ENCODE measurements at regions not wholly inside any gene's neighbourhood (a gene's known extent, or its start where the extent isn't known, plus 50 kb on each side); places are given as distances from the start of the nearest gene placed in this dataset.

- no peaks in the 10 kb centered on the region for H3K79me2 ChIP-seq (ENCODE audit: insufficient read depth, low read length)
- DNase-seq (ENCODE audit: low read depth, low spot score) (no peak), ATAC-seq (no peak)
- no peaks in the 10 kb centered on the region for H3K27me3 ChIP-seq (ENCODE audit: insufficient read depth, low read length)
- ChIA-PET CTCF (no interaction called here), POLR2A (no interaction called here), RAD21 (ENCODE audit: low non-redundant PET in 1 of 2, low total read pairs in 2 of 2, uncharacterized antibody in 2 of 2, unreplicated experiment in 2 of 2) (no interaction called here)
- TF ChIP-seq ZNF274 (IDR thresholded peaks at IDR 0.05; ENCODE audit: low read depth, low read length) (no peak), EZH2phosphoT487 (IDR thresholded peaks at IDR 0.05; ENCODE audit: borderline replicate concordance) (no peak), EZH2 (IDR thresholded peaks at IDR 0.05) (no peak), ELF1 (IDR thresholded peaks at IDR 0.05; ENCODE audit: borderline replicate concordance, low read depth) (no peak), POLR2AphosphoS5 (IDR thresholded peaks at IDR 0.05; ENCODE audit: low read depth, low read length) (no peak), RAD21 (IDR thresholded peaks at IDR 0.05; ENCODE audit: low read depth) (no peak), ZBTB33 (IDR thresholded peaks at IDR 0.05; ENCODE audit: extremely low read depth, insufficient replicate concordance, low read length) (no peak), FOSL1 (IDR thresholded peaks at IDR 0.05; ENCODE audit: low read depth) (no peak)
- TF ChIP-seq, protein P1, sequence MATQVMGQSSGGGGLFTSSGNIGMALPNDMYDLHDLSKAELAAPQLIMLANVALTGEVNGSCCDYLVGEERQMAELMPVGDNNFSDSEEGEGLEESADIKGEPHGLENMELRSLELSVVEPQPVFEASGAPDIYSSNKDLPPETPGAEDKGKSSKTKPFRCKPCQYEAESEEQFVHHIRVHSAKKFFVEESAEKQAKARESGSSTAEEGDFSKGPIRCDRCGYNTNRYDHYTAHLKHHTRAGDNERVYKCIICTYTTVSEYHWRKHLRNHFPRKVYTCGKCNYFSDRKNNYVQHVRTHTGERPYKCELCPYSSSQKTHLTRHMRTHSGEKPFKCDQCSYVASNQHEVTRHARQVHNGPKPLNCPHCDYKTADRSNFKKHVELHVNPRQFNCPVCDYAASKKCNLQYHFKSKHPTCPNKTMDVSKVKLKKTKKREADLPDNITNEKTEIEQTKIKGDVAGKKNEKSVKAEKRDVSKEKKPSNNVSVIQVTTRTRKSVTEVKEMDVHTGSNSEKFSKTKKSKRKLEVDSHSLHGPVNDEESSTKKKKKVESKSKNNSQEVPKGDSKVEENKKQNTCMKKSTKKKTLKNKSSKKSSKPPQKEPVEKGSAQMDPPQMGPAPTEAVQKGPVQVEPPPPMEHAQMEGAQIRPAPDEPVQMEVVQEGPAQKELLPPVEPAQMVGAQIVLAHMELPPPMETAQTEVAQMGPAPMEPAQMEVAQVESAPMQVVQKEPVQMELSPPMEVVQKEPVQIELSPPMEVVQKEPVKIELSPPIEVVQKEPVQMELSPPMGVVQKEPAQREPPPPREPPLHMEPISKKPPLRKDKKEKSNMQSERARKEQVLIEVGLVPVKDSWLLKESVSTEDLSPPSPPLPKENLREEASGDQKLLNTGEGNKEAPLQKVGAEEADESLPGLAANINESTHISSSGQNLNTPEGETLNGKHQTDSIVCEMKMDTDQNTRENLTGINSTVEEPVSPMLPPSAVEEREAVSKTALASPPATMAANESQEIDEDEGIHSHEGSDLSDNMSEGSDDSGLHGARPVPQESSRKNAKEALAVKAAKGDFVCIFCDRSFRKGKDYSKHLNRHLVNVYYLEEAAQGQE (IDR thresholded peaks at IDR 0.05; ENCODE audit: low read depth), result no peak
- TF ChIP-seq, protein P2, sequence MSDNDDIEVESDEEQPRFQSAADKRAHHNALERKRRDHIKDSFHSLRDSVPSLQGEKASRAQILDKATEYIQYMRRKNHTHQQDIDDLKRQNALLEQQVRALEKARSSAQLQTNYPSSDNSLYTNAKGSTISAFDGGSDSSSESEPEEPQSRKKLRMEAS (IDR thresholded peaks at IDR 0.05), result no peak
- no peak overlapping the region for H3K4me3 ChIP-seq (replicated peaks in 1 of 2; ENCODE audit: low read depth in 1 of 2, low read length in 2 of 2)
- H3K9me2 ChIP-seq (ENCODE audit: insufficient read depth), result no peaks in the 10 kb centered on the region
- no peak overlapping the region for H2AFZ ChIP-seq (ENCODE audit: low read depth, low read length, poor library complexity, severe bottlenecking)
- BruUV-seq (replicated peaks), result no TSS peak
- H3K4me1 ChIP-seq (ENCODE audit: control insufficient read depth in 1 of 2, insufficient read depth in 2 of 2, low read length in 2 of 2), result no peaks in the 10 kb centered on the region
- no peaks in the 10 kb centered on the region for H3K36me3 ChIP-seq (ENCODE audit: control insufficient read depth in 1 of 2, insufficient read depth in 2 of 2, low read length in 2 of 2)
- no peak overlapping the region for H3K27ac ChIP-seq (ENCODE audit: low read depth, low read length)
- H3K9me3 ChIP-seq (ENCODE audit: control insufficient read depth in 1 of 2, insufficient read depth in 1 of 2, low read depth in 1 of 2, low read length in 2 of 2), result peaks cover 0 to 5% of the 10 kb centered on the region in 2 experiments; a peak in 2 of 4 replicates
- no peak overlapping the region for H3K9ac ChIP-seq (ENCODE audit: low read length)
- intact Hi-C loops (cut with micrococcal nuclease), result no loop called here
- no peaks in the 10 kb centered on the region for H4K20me1 ChIP-seq (ENCODE audit: insufficient read depth)
- H3K4me2 ChIP-seq (ENCODE audit: low read length), result no peak overlapping the region
Observed at GRCh38 chr12:33304176-33304575, 135.4 kb downstream of the SYT10 start.
